Activated CD4-positive, alpha-beta T cell treated with anti-CD3 and anti-CD28 coated beads, Interleukin-2, amount 50 U/mL, for 24 hours (primary cell): ENCODE measurements at regions not wholly inside any gene's neighbourhood (a gene's known extent, or its start where the extent isn't known, plus 50 kb on each side); places are given as distances from the start of the nearest gene placed in this dataset.
"Not testable (repeated sequence)": the region's sequence is repeated elsewhere in the genome, so short reads cannot be mapped to it uniquely, and the experiment has no call there.

Source experiments
- DNase-seq, 2 donors: peaks; one replicate each; pipeline ENCODE4 v3.0.0-alpha.2; 2020; ENCODE audit warnings: low read depth in 1 of 2, low spot score in 1 of 2

- no peak for DNase-seq
Measured at GRCh38 chr4:28444886-28445496, 1584.3 kb downstream of the STIM2 start.

GRCh38 chr4:28449085-28449484 lies 1588.4 kb downstream of the STIM2 start:
- no peak for DNase-seq

DNA sequence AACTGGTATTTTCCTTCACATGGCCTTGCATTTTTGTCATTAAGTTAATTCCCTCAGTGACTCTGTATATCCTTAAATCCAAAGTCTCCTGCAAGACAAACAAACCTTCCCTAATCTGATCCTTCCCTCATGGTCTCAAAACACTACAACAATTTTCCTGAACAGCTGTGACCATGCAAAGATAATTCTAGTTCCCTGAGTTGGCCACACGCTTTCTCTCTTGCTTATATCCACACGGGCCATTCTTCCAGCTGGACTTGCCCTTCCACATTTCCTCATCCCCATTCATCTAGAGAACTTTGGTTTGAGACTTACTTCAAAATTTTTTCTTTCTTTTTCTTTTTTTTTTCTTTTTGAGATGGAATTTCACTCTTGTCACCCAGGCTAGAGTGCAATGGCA lies 1590.7 kb downstream of the STIM2 start:
- no peak for DNase-seq

- DNase-seq, result no peak
Measured at GRCh38 chr4:28462766-28463700, 1602.4 kb downstream of the STIM2 start.

- DNase-seq, result no peak
Measured at GRCh38 chr4:28464823-28465222, 1604.2 kb downstream of the STIM2 start.

DNA sequence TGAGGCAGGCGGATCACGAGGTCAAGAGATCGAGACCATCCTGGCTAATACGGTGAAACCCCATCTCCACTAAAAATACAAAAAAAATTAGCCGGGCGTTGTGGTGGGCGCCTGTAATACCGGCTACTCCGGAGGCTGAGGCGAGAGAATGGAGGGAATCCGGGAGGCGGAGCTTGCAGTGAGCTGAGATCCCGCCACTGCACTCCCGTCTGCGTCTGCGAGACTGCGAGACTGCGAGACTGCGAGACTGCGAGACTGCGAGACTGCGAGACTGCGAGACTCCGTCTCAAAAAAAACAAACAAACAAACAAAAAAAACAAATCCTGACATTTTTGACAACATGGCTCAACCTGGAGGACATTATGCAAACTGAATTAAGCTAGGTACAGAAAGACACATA lies 1606.2 kb downstream of the STIM2 start:
- not testable (repeated sequence) for DNase-seq

GRCh38 chr4:28469387-28469786 lies 1608.7 kb downstream of the STIM2 start:
- no peak for DNase-seq

- no peak for DNase-seq
Measured at GRCh38 chr4:28469886-28470285, 1609.2 kb downstream of the STIM2 start.

DNA sequence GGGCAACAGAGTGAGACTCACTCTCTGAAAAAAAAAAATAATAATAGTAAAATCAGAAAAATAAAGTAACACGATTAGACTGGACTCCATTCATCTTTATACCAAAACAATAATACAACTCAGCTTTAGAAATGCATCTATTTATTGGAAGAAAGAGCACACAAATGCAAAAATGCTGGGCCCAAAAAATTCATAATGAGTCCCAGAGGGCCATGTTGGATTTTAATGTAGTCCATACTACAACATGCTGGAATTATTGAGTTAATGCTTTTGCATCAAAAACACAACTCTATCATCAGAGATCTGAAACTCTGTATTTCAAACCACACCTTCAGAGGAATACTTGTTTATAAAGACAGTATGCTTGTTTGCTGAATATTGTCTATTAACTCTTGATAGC lies 1614.7 kb downstream of the STIM2 start:
- DNase-seq, result no peak

DNA sequence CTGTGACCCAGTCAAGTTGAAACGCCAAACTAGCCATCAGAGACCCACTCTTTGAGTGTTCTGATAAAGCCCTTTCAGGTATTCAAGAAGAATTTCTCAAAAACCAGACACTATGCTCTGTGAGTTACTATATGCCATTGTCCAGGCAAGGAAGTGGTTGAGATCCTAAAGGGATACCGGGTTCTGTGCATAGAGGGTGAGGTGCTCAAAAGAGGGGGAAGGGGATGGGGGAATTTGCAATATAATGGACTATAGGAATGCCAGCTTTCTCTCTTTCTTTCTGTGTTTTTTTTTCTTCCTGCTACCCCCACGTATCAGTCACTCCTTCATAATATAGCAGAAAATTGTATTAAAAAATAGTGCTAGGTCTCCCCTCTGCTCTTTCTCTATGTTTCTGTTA lies 1619.0 kb downstream of the STIM2 start:
- DNase-seq, result no peak

- DNase-seq, result no peak
Measured at GRCh38 chr4:28481565-28481964, 1620.9 kb downstream of the STIM2 start.

- no peak for DNase-seq
Measured at GRCh38 chr4:28482580-28483270, 1622.1 kb downstream of the STIM2 start.

DNA sequence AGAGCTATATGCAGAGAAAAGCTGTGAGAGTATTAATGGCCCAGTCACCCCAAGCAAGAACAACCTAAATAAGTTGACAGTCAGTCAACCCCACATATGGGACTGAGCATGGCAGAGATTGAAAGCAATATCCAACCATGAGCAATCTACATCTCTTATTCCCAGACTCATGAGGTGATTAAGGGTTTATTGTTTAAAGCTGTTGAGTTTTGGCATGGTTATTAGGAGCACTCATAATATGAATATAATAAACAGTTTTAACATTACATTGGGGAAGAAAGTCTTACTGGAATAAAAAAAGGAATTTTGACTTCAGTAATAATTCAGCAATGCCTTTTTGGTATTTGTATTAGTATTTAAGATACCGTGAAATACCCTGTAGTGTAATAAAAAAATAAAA lies 1627.4 kb downstream of the STIM2 start:
- DNase-seq, result no peak

DNA sequence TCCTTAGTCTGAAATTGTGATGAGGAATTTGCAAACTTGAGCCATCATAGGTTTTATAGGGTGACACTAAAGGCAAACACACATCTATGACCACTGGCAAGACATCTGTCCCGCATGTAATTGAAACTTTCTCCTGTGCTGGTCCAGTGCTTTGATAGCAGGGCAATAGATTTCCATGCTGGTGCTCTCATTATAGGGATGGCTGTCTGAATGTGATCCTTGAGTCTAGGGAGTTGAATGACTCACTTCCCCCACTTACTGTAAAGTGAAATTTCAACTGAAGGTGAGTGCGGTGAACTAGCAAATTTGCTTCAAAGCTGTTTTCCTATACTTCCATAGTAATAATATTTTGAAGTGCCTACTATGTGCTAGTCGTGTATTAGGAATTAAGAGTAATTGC lies 1630.0 kb downstream of the STIM2 start:
- DNase-seq, result no peak

DNA sequence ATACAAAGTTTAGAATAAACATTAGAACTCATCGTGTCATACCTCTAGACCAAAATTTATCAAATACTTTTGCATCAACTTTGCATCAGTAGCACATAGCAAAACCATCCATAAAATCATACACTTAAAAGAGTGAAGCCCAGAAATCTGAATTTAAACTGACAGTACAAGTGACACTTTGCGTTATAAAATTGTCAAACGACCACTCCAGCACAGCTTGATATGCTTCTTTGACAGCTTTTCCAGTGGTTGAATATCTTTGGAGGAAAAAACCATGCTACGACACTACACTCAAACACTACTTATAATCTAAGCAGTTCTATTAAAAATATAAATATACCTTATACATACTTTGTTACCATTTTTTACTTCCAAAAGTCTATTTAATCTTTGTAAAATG lies 1644.4 kb downstream of the STIM2 start:
- DNase-seq, result no peak

DNA sequence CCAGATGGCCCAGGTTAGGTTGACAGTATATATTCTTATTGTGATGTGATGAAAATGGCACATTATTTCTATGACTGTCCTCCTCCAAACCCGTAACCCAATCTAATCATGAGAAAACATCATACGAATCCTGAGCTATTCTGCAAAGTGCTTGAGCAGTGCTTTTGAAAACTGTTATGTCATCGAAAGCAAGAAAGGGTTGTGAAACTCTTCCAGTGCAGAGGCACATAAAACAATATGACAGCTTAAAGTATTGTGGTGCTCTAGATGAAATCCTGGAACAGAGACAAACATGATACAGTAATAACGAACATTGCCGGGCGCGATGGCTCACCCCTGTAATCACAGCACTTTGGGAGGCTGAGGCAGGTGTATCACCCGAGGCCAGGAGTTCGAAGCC lies 1648.0 kb downstream of the STIM2 start:
- DNase-seq, result no peak

GRCh38 chr4:28514766-28515165 lies 1654.1 kb downstream of the STIM2 start:
- not testable (repeated sequence) for DNase-seq

- no peak for DNase-seq
Measured at GRCh38 chr4:28518561-28519165, 1658.0 kb downstream of the STIM2 start.

DNA sequence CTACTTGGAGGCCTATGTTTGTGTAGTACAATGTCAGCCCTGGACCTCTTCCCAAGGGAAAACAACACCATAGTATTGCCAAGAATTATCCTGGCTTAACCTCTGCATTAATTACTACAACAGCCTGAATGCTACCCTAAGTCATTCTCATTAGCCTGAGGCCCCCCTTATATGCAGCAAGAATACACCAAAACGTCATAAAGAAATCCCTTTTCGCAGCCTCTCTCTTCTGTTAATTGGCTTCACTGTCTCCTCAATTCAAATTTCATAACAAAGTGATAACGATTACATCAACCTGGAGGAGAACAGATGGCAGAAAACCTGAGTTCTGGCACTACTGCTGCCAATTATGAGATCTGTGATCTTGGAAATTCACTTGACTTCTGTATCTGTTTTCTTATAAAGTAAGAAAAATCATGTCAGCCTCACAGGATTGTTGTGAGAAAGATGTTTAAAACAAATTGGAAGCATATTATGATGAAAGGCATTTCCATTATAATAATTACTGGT lies 1663.1 kb downstream of the STIM2 start:
- DNase-seq, result no peak

DNA sequence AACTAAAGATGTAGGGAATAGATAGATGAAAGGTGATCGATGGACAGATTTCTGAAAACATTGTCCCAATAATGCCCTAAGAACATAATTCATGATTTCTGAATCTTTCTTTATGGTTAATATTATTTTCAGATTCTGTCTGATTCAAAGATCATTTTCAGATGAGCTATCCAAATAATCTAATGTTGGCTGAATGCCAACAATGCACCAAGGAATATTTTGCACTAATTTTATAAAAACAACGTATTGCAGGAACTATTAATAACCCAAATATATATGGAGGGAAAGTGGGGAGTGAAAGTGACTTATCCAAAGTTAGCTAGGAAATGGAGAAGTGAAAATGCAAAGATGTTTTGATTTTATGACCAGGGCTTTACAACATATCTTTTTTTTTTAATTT lies 1675.5 kb downstream of the STIM2 start:
- DNase-seq, result no peak

DNA sequence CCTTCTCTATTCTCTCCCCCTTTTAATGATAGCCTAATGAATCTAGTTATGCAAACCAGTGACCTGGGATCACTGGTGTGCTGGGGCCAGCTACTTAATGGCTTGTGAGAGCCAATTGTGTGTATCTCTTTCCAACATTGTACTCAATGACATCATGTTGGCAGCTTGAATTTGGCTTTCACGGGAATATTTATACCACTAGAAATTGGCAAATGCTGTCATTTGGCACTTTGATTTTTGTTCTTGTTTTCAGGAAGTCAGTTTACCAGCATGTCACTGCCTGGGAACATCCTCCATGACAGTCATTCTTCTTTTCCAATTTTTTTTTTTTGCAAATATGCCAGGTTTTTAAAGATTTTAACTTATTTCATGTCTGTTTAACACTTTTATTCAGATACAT lies 1685.3 kb downstream of the STIM2 start:
- no peak for DNase-seq
